ENCODE measurements at regions not wholly inside any gene's neighbourhood (a gene's known extent, or its start where the extent isn't known, plus 50 kb on each side); places are given as distances from the start of the nearest gene placed in this dataset.

- DNase-seq, result no peak
These were observed 150.5 kb upstream of the RUNX3 start for GRCh38 chr1:25080294-25081209.

- DNase-seq, result no peak
These were observed 149.0 kb upstream of the RUNX3 start for GRCh38 chr1:25079048-25079447.

- no peak for DNase-seq
These were observed 144.5 kb upstream of the RUNX3 start for GRCh38 chr1:25074351-25075227.

- DNase-seq, result no peak
These were observed 143.7 kb upstream of the RUNX3 start for GRCh38 chr1:25073640-25074270.

- no peak for DNase-seq
These were observed 142.4 kb upstream of the RUNX3 start for GRCh38 chr1:25072461-25072860.

- peak; percentile 18 for DNase-seq
These were observed 138.8 kb upstream of the RUNX3 start for GRCh38 chr1:25068829-25069228.

GRCh38 chr1:25068316-25068715, 138.2 kb upstream of the RUNX3 start:
- DNase-seq, result no peak

- DNase-seq, result no peak
These were observed 137.6 kb upstream of the RUNX3 start for GRCh38 chr1:25067518-25068251.

GRCh38 chr1:25066731-25067517, 136.8 kb upstream of the RUNX3 start:
- DNase-seq, result no peak

- no peak for DNase-seq
These were observed 136.2 kb upstream of the RUNX3 start for GRCh38 chr1:25066256-25066655.

- no peak for DNase-seq
These were observed 135.7 kb upstream of the RUNX3 start for GRCh38 chr1:25065795-25066238.

GRCh38 chr1:25065321-25065721, 135.2 kb upstream of the RUNX3 start:
- no peak for DNase-seq

- DNase-seq, result peak; percentile 15
These were observed 134.6 kb upstream of the RUNX3 start for GRCh38 chr1:25064465-25065240.

GRCh38 chr1:25063591-25064416, 133.7 kb upstream of the RUNX3 start:
- DNase-seq, result no peak

- no peak for DNase-seq
These were observed 132.7 kb upstream of the RUNX3 start for GRCh38 chr1:25062621-25063255.

- no peak for DNase-seq
These were observed 131.4 kb upstream of the RUNX3 start for GRCh38 chr1:25061261-25061995.

- DNase-seq, result no peak
These were observed 127.1 kb upstream of the RUNX3 start for GRCh38 chr1:25057188-25057587.

- DNase-seq, result no peak
These were observed 126.5 kb upstream of the RUNX3 start for GRCh38 chr1:25056536-25056935.

- no peak for DNase-seq
These were observed 125.9 kb upstream of the RUNX3 start for GRCh38 chr1:25055961-25056360.

Measured in stimulated activated CD4-positive, alpha-beta T cell treated with anti-CD3 and anti-CD28 coated beads, Interleukin-4, amount 100 ng/mL, for 1 hour (primary cell).